ENCODE measurements at regions not wholly inside any gene's neighbourhood (a gene's known extent, or its start where the extent isn't known, plus 50 kb on each side); places are given as distances from the start of the nearest gene placed in this dataset.

GRCh38 chr2:12433626-12433990, 283.1 kb upstream of the TRIB2 start:
- TF ChIP-seq CTCF (IDR thresholded peaks at IDR 0.05) (no peak), POLR2A (IDR thresholded peaks at IDR 0.05) (no peak), EP300 (IDR thresholded peaks at IDR 0.05) (no peak)

Measured in suprapubic skin (tissue), 3 donors.